ENCODE measurements at regions not wholly inside any gene's neighbourhood (a gene's known extent, or its start where the extent isn't known, plus 50 kb on each side); places are given as distances from the start of the nearest gene placed in this dataset.

DNA sequence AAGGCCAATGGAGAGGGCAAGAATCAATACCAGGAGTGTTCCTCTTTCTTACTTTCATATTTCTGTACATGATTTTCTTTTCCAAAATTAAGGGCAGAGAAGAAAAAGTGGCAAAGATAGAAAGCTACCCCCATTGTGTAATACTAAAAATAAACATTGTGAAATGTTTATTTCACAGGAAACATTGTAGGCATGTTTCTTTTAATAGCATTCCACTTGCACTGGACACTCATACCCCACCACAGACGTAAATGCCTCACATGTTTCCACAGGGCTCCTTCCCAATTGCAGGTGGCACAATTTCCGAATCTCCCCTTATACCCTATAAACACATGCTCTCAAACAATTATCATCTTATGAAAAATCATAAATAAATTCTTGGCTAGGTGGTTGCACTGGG, 645.1 kb upstream of the SETBP1 start:
- no peak for ATAC-seq
- no peak for TF ChIP-seq ZC3H10 (CRISPR knock-in tag; IDR thresholded peaks at IDR 0.05)
- TF ChIP-seq, protein P1, sequence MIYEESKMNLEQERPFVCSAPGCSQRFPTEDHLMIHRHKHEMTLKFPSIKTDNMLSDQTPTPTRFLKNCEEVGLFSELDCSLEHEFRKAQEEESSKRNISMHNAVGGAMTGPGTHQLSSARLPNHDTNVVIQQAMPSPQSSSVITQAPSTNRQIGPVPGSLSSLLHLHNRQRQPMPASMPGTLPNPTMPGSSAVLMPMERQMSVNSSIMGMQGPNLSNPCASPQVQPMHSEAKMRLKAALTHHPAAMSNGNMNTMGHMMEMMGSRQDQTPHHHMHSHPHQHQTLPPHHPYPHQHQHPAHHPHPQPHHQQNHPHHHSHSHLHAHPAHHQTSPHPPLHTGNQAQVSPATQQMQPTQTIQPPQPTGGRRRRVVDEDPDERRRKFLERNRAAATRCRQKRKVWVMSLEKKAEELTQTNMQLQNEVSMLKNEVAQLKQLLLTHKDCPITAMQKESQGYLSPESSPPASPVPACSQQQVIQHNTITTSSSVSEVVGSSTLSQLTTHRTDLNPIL (CRISPR knock-in tag; IDR thresholded peaks at IDR 0.05; ENCODE audit: low read depth): no peak
- TF ChIP-seq TOX (CRISPR knock-in tag; IDR thresholded peaks at IDR 0.05; ENCODE audit: borderline replicate concordance): no peak
- no peak for TF ChIP-seq BACH2 (CRISPR knock-in tag; IDR thresholded peaks at IDR 0.05; ENCODE audit: borderline replicate concordance)
- no peak for TF ChIP-seq ZNF70 (CRISPR knock-in tag; IDR thresholded peaks at IDR 0.05)
- TF ChIP-seq TCF4 (CRISPR knock-in tag; IDR thresholded peaks at IDR 0.05; ENCODE audit: borderline replicate concordance): no peak
- TF ChIP-seq, protein P2, sequence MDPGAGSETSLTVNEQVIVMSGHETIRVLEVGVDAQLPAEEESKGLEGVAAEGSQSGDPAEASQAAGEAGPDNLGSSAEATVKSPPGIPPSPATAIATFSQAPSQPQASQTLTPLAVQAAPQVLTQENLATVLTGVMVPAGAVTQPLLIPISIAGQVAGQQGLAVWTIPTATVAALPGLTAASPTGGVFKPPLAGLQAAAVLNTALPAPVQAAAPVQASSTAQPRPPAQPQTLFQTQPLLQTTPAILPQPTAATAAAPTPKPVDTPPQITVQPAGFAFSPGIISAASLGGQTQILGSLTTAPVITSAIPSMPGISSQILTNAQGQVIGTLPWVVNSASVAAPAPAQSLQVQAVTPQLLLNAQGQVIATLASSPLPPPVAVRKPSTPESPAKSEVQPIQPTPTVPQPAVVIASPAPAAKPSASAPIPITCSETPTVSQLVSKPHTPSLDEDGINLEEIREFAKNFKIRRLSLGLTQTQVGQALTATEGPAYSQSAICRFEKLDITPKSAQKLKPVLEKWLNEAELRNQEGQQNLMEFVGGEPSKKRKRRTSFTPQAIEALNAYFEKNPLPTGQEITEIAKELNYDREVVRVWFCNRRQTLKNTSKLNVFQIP (CRISPR knock-in tag; IDR thresholded peaks at IDR 0.05; ENCODE audit: borderline replicate concordance, low read depth): no peak
- no peak for TF ChIP-seq CSDC2 (CRISPR knock-in tag; IDR thresholded peaks at IDR 0.05)
- no peak for TF ChIP-seq PPARA (CRISPR knock-in tag; IDR thresholded peaks at IDR 0.05; ENCODE audit: borderline replicate concordance)
- no peak for TF ChIP-seq ZFP3 (CRISPR knock-in tag; IDR thresholded peaks at IDR 0.05)
- no peak for TF ChIP-seq ARNTL (CRISPR knock-in tag; IDR thresholded peaks at IDR 0.05; ENCODE audit: borderline replicate concordance, low read depth)
- no peak for TF ChIP-seq PATZ1 (CRISPR knock-in tag; IDR thresholded peaks at IDR 0.05; ENCODE audit: borderline replicate concordance)
- TF ChIP-seq OSR1 (CRISPR knock-in tag; IDR thresholded peaks at IDR 0.05): no peak
- TF ChIP-seq ISL1 (CRISPR knock-in tag; IDR thresholded peaks at IDR 0.05): no peak
- TF ChIP-seq, protein P3, sequence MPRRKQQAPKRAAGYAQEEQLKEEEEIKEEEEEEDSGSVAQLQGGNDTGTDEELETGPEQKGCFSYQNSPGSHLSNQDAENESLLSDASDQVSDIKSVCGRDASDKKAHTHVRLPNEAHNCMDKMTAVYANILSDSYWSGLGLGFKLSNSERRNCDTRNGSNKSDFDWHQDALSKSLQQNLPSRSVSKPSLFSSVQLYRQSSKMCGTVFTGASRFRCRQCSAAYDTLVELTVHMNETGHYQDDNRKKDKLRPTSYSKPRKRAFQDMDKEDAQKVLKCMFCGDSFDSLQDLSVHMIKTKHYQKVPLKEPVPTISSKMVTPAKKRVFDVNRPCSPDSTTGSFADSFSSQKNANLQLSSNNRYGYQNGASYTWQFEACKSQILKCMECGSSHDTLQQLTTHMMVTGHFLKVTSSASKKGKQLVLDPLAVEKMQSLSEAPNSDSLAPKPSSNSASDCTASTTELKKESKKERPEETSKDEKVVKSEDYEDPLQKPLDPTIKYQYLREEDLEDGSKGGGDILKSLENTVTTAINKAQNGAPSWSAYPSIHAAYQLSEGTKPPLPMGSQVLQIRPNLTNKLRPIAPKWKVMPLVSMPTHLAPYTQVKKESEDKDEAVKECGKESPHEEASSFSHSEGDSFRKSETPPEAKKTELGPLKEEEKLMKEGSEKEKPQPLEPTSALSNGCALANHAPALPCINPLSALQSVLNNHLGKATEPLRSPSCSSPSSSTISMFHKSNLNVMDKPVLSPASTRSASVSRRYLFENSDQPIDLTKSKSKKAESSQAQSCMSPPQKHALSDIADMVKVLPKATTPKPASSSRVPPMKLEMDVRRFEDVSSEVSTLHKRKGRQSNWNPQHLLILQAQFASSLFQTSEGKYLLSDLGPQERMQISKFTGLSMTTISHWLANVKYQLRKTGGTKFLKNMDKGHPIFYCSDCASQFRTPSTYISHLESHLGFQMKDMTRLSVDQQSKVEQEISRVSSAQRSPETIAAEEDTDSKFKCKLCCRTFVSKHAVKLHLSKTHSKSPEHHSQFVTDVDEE (CRISPR knock-in tag; IDR thresholded peaks at IDR 0.05): no peak
- TF ChIP-seq, protein P4, sequence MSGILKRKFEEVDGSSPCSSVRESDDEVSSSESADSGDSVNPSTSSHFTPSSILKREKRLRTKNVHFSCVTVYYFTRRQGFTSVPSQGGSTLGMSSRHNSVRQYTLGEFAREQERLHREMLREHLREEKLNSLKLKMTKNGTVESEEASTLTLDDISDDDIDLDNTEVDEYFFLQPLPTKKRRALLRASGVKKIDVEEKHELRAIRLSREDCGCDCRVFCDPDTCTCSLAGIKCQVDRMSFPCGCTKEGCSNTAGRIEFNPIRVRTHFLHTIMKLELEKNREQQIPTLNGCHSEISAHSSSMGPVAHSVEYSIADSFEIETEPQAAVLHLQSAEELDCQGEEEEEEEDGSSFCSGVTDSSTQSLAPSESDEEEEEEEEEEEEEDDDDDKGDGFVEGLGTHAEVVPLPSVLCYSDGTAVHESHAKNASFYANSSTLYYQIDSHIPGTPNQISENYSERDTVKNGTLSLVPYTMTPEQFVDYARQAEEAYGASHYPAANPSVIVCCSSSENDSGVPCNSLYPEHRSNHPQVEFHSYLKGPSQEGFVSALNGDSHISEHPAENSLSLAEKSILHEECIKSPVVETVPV (CRISPR knock-in tag; IDR thresholded peaks at IDR 0.05): no peak
- TF ChIP-seq SNAI2 (CRISPR knock-in tag; IDR thresholded peaks at IDR 0.05): no peak
- no peak for TF ChIP-seq GLIS3 (CRISPR knock-in tag; IDR thresholded peaks at IDR 0.05)
- no peak for TF ChIP-seq ESRRG (CRISPR knock-in tag; IDR thresholded peaks at IDR 0.05)
- no peak for TF ChIP-seq ZFP30 (CRISPR knock-in tag; IDR thresholded peaks at IDR 0.05)

DNA sequence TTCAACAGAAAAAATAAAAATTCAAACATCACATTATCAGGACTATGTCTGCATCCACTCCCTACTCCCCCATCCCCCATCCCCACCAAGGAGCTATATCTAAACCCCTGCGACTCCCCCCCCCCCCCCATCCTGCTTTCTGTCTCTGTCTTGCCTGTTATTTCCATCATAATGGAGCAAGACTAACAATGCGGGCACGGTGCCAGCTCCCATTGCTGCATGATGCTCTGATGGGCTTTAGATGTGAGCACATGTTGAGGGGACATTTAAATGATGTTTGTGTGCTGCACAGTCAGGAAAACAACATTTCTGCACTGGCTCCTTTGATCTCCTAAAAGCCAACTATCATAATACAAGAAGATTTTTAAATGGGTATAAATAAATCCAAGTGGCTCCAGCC, 644.2 kb upstream of the SETBP1 start:
- no peak for ATAC-seq

More for the DNA sequence above, 644.2 kb upstream of the SETBP1 start:
- TF ChIP-seq ZC3H10 (CRISPR knock-in tag; IDR thresholded peaks at IDR 0.05) (no peak), BACH2 (CRISPR knock-in tag; IDR thresholded peaks at IDR 0.05; ENCODE audit: borderline replicate concordance) (no peak), CSDC2 (CRISPR knock-in tag; IDR thresholded peaks at IDR 0.05) (no peak), ARNTL (CRISPR knock-in tag; IDR thresholded peaks at IDR 0.05; ENCODE audit: borderline replicate concordance, low read depth) (no peak), OSR1 (CRISPR knock-in tag; IDR thresholded peaks at IDR 0.05) (no peak), PPARA (CRISPR knock-in tag; IDR thresholded peaks at IDR 0.05; ENCODE audit: borderline replicate concordance) (no peak), TCF4 (CRISPR knock-in tag; IDR thresholded peaks at IDR 0.05; ENCODE audit: borderline replicate concordance) (no peak), ZNF70 (CRISPR knock-in tag; IDR thresholded peaks at IDR 0.05) (no peak), PATZ1 (CRISPR knock-in tag; IDR thresholded peaks at IDR 0.05; ENCODE audit: borderline replicate concordance) (no peak), ZFP3 (CRISPR knock-in tag; IDR thresholded peaks at IDR 0.05) (no peak)

Measured in SK-N-SH treated with all-trans-retinoic acid at 6 μM for 48 hours (cell line).